GM21526 (cell line): ENCODE measurements at regions not wholly inside any gene's neighbourhood (a gene's known extent, or its start where the extent isn't known, plus 50 kb on each side); places are given as distances from the start of the nearest gene placed in this dataset.
A peak's percentile ranks its signal among the peaks of the same experiment; 100 is the strongest.
"Not testable (repeated sequence)": the region's sequence is repeated elsewhere in the genome, so short reads cannot be mapped to it uniquely, and the experiment has no call there.

Source experiments
- ATAC-seq: cut with Tn5 transposase; IDR thresholded peaks from one replicate; pipeline ENCODE4 v1.9.1; 2021; ENCODE audit warnings: moderate library complexity; ENCODE audit not compliant: unreplicated experiment, low FRiP score

- ATAC-seq: no peak
These were observed 50.1 kb upstream of the LTA4H start for GRCh38 chr12:96085475-96085874.

GRCh38 chr12:96086190-96086589 lies 50.8 kb upstream of the LTA4H start:
- ATAC-seq: not testable (repeated sequence)

- no peak for ATAC-seq
These were observed 56.4 kb upstream of the LTA4H start for GRCh38 chr12:96091833-96092232.

GRCh38 chr12:96093543-96094196 lies 58.3 kb upstream of the LTA4H start:
- no peak for ATAC-seq

DNA sequence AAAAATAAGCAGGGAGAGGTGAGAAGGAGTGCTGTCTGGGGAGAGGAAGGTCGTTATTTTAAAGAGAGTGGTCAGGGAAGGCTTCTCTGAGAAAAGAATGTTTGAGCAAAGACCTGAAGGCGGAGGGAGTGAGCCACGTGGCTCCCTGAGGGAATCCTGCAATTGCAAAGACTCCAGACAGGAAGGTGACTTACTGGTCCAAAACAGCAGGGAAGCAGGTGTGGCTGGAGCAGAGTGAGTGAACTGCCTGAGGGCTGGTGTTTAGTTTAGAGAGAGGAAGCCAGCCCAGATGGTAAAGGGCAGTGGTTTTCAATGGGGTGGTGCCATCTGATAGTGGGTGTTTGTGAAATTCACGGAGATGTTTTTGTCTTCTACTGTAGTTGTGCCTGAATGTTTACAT lies 58.8 kb upstream of the LTA4H start:
- no peak for ATAC-seq

GRCh38 chr12:96098631-96099030 lies 63.2 kb upstream of the LTA4H start:
- no peak for ATAC-seq

DNA sequence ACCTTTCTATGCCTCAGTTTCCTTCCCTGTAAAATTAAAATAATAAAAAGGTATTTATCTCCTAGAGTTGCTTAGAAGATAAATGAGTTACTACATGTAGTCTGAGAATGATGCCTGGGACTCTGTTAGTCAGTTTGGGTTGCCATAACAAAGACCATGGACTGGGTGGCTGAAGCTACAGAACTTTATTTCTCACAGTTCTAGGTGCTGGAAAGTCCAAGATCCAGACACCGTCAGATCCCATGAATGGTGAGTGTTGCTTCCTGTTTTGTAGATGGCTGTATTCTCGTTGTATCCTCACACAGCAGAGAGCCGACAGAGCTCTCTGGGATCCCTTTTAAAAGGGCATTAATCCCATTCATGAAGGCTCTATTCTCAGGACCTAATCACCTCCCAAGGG lies 64.0 kb upstream of the LTA4H start:
- no peak for ATAC-seq

GRCh38 chr12:96099986-96100385 lies 64.6 kb upstream of the LTA4H start:
- ATAC-seq: no peak

- no peak for ATAC-seq
These were observed 66.4 kb upstream of the LTA4H start for GRCh38 chr12:96101806-96102205.

- no peak for ATAC-seq
These were observed 67.8 kb upstream of the LTA4H start for GRCh38 chr12:96103067-96103644.

DNA sequence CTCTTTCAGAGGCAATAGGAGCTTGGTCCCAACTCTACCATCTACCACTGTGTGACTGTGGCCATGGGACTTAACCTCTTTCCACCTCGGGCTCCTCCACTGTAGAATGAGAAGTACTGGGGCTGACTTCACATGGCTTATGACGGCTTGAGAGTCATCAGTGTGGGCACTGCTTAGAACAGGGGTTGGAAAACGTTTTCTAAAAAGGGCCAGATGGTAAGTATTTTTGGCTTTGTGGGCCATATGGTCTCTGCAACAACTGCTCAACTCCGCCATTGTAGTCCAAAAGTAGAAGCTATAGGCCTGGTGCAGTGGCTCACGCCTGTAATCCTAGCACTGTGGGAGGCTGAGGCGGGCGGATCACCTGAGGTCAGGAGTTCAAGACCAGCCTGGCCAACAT lies 69.2 kb upstream of the LTA4H start:
- ATAC-seq: no peak

DNA sequence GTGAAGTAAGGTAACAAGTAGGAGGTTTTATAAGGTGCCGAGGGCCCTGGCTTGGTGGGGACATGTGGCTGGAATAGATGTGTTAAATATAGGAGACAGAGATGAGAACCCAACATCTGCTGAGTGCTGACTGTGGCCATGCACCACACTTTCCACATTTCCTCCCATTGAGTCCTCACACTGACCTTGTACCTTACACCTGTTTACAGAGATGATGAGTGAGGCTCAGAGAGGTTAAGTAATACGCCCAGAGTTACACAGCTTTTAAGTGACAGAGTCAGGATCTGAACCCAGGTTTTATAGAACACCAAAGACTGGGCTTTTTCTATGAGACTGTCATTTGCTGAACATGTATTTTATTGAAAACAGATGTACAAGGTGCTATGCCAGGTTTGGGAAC lies 70.8 kb upstream of the LTA4H start:
- no peak for ATAC-seq

DNA sequence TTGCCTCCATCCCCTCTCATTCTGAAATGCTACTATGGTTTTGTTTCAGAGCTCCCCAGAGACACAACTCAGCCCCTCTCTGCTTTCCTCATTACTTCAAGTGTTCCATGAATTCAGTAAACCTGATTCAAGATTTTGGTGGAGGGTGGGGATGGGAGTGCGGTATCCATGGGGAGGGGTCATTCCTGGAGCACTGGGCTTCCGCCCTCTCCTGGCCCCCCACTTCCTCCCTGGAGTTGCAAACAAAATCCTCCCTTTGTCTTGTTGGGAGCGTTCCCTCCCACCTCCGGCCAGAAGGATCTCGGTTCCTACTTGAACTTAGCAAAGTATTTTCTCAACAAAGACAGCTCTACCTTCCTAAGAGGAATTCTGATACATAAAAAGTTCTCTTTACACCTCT lies 71.8 kb upstream of the LTA4H start:
- ATAC-seq: no peak

DNA sequence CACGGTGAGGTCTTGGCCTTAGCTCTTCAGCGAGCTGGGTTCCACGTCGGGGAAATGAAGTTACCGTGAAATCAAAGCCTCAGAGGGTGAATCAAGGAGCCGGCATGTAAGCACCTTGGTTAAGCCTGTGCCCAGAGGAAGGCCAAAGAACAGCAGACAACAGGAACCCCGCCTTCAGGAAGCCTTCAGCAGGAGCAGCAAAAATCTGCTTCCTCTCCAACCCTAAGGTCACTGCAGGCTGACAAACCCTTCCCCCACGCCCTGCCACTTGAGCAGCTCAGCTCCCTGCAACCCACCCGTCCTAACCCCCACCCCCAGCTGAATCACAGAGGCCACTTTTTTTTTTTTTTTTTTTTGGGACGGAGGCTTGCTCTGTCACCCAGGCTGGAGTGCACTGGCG lies 72.9 kb upstream of the LTA4H start:
- no peak for ATAC-seq

DNA sequence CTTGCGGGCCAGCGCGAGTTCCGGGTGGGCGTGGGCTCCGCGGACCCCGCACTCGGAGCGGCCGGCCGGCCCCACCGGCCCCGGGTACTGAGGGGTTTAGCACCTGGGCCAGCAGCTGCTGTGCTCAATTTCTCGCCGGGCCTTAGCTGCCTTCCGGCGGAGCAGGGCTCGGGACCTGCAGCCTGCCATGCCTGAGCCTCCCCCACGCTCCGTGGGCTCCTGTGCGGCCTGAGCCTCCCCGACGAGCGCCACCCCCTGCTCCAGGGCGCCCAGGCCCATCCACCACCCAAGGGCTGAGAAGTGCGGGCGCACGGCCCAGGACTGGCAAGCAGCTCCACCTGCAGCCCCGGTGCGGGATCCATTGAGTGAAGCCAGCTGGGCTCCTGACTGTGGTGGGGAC lies 73.6 kb upstream of the LTA4H start:
- ATAC-seq: not testable (repeated sequence)

DNA sequence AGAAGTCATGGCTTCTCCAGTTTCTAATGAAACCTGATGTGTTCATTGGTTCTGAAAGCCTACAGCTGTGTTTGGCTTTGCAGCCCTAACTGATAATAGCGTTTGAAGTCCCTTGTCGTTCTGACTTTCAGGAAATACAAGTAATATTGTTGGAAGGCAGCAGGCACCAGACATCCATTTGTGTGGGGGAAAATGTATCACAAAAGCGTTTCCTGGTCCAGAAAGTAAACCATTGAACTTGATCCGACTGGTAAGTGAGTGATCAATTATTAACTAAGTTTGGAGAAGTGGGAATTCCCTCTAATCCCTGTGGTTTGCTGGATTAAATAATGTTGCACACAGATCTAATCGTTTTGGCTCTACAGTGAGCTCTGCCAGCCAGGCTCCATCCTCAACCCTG lies 77.3 kb upstream of the LTA4H start:
- no peak for ATAC-seq

DNA sequence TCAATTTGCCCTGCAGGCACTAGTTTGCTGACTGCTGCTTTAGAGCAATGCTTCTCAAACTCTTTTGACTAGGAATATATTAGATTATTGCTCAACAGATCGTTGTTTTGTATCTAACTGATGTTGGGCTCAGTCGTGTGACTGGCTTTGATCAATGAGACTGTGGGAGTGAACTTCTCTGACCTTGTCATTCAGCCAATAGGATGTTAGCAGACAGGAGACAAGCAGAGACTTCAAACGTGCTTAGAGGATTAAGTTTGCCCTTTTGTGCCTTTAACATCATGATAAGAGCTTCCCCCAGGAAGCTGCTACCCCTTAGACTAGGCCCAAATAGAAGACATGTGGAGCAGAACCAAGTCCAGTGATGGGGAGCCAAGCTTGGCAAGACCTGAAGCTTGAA lies 76.7 kb upstream of the ELK3 start:
- ATAC-seq: no peak

GRCh38 chr12:96120359-96121100 lies 73.6 kb upstream of the ELK3 start:
- peak; percentile 78 for ATAC-seq

DNA sequence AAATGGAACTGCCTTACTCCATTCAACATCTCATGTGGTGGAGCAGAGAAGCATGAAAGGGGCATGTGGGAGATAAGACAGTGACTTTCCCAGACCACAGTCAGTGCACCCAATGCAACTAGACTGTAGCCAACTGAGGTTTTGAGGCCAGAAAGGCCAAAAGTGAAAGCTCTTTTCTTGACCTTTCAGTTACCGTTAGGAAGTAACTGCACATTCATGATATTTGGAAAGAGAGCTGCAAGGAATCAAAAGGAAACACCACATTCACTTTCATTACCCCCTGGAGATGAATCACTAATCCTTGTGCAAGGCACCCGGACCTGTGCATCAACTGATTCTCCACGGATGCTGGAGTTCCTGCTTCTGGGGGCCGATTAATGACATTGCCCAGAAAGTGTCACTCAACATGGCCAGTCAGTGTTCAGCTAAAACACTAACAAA lies 72.9 kb upstream of the ELK3 start:
- ATAC-seq: peak; percentile 58

DNA sequence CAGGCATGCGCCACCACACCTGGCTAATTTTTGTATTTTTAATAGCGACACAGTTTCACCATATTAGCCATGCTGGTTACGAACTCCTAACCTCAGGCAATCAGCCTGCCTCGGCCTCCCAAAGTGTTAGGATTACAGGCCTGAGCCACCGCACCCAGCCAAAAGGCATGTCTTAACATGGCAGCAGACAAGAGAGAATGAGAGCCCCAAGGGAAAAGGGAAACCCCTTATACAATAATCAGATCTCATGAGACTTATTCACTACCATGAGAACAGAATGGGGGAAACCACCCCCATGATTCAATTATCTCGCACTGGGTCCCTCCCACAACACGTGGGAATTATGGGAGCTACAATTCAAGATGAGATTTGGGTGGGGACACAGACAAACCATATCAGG lies 65.9 kb upstream of the ELK3 start:
- not testable (repeated sequence) for ATAC-seq

- ATAC-seq: no peak
These were observed 63.6 kb upstream of the ELK3 start for GRCh38 chr12:96130396-96131059.
